Stimulated activated CD8-positive, alpha-beta memory T cell treated with anti-CD3 and anti-CD28 coated beads, Interleukin-12 subunit alpha, Interleukin-12 subunit beta, amount 100 ng/mL, for 1 hour (primary cell): ENCODE measurements at regions not wholly inside any gene's neighbourhood (a gene's known extent, or its start where the extent isn't known, plus 50 kb on each side); places are given as distances from the start of the nearest gene placed in this dataset.

Experiments
- DNase-seq: peaks from one replicate; pipeline ENCODE4 v3.0.0-alpha.2; 2020; ENCODE audit warnings: low read depth

DNA sequence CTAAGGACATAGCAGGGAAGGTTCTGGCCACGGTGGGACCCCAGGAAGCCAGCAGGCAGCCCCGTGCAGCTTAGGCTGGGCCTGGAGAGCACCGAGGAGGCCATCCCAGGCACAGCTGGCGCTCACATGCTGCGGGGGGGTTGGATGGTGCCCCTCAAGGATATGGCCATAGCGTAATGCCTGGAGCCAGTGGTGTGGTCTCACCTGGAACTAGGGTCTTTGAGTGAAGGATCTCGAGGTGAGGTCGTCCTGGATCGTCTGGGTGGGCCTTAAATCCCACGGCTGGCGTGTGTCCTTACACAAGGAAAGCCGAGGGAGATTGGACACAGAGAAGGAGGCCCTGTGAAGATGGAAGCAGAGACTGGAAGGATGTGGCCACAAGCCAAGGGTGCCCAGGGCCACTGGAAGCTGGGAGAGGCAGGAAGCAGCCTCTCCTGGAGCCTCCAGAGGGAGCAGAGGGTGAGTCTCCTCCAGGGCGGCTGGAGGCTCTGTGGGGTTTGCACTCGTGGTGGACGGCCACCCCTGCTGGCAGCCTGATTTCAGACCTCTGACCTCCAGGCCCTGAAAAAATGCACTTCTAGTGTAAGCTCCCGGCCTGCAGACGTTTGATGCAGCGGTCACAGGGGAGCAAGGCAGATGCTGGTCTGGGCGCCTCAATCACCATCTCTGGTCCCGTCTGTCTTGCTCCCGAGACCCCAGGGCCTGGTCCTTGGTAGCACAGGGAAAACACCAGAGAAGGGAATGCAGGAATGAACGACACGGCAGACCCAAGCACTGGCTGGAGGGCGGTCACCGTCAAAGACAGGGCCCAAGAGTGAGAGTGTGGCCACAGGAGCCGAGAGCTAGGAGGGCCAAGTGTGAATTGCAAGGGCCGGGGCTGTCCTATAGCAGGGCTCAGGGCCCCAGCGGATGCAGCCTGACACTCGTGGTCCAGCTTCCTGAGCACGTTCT lies 218.6 kb downstream of the KIF26A start:
- no peak for DNase-seq

DNA sequence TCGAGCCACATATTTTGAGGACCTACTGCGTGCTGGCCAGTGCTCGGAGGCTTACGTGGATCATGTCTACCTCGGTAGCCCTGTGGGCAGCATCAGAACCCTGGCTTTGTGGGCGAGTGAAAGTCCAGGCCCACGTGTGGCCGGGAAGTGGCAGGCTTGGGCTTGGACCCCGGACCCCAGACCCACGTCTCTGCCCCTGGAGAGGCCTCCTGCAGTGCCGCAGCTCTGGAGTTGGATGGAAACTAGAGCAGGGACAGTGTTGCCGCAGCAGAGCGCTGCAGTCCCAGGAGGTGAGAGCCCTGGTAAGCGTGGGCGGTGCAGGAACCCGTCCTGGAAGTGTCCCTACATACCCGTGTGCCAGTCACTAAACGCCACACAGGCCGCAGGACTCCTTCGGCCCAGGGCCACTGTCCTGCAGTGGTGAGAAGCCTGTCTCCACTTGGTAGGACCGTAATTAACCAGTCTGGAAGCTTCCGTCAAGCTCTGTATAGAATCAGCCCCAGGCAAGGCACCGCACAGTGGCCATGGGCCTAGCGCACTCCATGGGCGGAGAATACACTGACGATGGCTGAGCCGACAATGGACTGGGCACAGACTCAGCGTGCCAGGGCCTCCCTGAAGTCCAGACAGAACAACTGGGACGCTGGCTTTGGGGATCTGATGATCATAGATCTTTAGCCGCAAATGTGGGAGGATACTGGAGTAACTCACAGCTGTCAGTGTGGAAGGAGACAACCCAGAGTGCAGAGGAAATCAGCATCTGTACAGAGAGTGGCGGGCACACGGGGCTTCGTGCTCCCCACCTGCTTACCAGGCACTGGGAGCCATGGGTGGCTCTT lies 219.5 kb downstream of the KIF26A start:
- no peak for DNase-seq

DNA sequence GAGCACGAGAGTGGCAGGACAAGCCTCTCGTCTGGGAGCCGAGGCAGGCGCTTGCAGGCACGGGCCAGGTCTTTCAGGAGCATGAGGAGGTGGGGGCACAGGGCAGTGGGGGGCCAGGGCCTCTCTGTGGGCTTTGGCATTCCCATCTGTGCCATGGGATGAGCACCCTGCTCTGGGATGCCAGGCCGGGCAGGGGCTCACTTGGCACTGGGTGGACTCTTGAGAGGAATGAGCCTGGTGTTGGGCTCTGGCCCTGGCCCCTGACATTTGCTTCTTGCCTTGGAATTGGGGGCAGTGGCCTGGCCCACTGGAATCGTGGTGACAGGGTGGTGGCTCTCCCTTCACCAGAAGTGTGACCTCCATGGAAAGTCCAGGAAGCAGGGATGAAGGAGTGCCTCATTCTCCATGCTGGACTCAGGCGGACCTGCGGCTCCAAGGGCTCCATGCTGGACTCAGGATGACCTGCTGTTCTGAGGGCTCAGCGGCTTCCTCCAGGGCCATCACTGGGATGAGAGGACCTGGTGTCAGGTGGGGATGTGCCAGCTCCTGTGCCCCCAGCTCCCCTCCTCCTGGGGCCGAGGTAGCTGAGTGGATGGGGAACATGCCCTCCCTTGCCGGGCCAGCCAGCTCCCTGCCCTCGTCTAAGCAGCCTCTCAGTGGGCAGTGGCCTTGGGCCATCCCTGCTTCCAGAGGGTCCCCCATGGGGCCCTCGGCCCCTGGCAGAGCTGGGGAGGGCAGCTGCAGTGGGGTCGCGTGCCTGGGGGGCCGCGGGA lies 220.3 kb downstream of the KIF26A start:
- no peak for DNase-seq

DNA sequence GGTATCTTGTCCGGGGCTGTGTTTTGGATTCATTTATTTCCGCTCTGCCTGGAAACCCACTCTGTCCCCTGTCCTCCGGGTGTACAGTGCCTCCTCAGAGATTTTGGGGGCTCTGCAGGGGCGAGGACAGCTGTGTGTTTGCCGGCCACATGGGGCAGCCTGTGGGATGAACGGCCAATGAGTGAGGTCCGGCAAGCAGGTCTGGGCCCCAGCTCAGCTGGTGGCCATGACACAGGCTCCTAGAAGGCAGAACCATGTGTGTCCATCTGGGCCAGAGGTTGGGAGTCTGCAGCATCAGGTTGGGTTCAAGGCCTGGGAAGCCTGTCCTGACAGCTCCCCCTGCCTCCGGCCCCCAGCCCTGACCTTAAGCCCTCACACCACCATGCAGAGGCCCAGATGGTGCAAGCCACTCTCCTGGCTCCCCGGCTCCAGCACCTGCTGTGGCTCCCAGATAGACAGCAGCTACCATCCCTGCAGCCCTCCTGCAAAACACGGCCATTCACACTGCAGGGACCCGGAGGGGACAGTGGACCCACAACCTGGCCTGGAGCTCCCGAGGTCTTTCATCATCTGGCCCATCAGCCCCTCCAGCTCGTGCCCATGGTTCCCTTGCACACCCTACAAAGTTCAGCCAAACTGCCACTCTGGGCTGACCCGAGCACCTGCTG lies 220.1 kb upstream of the C14orf180 start:
- DNase-seq: no peak

DNA sequence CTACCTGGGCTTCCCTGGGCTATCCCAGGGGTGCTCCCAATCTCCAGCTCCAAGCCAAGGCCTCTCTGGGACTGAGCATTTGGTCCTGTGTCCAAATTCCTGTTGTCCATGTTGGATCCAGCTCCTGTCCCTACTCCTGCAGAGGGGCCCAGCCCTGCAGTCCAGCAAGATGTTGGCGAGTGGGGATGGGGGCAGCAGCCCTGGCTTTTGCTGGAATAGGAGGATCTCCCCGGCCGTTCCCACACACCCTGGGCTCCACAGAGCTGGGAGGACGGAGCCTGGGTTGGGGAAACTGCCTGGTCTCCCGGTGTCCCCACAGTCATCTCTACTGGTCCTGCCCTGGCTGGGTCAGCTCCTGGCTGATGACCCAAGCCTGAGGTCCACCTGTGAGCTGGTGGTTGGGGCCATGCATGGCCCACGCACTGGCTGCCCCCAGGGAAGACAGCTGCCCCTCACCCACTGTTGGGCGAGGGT lies 219.6 kb upstream of the C14orf180 start:
- DNase-seq: no peak

DNA sequence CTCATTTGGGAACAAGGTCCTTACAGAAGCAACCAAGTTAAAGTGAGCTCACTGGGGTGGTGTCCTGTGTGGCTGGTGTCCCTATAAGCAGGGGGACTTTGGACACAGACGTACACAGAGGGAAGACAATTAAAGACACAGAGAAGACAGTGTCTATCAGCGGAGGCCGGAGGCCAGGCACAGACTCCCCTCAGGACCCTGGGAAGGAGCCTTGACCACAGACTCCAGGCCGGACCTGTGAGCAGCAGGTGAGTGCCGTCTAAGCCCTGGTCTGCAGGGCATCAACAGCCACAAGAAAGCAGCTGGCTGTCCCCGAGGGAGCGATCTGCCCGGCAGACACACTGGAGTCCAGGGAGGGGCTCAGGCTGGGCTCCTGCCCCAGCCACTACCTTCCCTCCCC lies 219.1 kb upstream of the C14orf180 start:
- no peak for DNase-seq

DNA sequence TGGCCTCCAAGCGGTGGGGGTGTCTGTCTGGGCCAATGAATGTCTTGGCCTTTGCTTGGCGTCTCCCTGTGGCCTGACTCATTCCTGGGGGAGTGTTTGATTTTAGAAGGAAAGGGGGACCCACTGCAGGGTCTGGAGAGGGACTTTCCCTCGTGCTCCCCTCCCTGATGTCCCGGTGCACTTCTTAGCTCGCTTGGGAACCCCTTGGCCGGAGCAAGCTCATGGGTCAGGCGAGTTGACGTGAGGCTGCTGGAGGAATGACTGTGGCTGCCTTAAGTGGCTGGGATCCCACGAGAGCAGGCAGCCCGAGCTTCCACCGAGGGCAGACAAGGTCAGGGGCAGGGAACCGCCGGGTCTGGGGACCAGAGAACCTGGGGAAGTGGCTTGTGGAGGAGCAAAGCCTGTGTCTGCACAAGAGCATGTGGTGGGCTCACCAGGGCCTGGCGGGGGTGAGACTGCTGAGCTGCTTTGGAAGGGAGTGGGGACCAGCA lies 218.4 kb upstream of the C14orf180 start:
- no peak for DNase-seq

DNA sequence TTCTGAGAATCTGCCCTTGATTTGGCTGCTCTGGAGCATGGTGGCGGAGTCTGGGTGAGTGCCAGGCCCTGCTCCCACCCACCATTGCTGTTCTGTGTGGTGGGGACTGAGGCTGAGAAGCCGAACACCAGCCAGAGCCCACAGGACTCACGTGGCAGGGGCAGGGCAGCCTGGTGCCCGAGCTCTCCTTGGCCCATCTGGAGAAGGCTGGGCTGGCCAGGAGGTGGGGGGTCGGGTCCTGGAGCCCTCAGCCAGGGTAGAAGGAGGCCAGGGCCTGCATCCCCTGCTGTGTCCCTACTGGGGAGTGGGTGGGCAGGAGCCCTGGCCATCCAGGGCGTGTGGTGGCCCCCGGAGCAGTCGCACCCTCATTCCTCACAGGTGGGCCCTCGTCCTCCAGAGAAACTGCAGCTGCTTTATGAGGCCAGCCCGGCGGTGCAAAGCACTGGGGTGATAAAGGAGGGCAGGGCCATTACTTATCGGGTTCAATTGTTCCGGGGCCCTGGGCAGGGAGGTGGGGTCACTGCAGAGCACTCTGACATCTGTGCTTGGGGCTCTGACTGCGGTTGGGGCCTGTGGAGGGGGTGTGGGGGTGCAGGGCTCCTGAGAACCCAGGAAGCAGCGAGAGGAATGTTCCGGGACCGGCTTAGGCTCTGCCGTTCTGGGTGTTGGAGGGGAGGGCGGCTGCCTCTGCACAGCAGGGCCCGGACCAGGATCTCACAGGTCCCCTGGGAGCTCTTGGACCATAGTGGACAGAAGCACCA lies 217.5 kb upstream of the C14orf180 start:
- DNase-seq: no peak

DNA sequence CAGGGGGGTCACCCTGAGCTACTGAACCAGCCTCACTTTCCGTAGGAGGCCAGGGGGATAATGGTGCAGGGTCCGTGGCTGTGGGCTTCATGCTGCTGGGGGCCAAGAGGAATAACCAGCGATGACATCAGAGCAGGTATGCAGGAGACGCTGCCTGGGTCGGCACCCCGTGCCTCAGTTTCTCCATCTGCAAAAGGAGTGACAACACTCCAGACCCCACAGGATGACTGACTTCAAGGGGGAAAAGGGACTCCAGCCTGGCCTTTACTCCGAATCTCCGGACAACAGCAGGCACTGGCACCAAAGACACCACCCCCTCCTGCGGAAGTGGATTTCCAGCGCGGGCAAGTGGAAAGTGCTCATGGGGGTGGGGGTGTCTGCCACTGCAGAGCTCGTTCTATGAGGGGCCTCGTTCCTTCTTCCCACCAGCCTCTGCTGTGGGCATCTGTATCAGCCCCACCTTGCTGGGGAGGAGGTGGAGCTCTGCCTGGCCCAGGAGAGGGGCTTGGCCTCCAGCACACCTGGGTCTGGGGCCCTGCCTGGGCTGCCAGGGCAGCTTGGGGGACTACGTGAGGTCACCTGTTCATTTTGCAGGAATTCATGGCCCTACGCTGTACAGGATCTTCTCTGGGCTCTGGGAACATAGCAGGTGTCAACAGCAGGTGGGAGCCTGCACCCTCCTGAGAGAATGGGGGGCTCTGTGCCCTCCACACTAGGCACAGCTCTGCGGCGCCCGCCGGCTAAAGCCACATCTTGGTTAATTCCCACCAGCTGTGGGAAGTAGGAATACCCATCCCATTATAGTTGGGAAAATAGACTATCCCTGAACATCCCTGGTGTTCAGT lies 216.6 kb upstream of the C14orf180 start:
- no peak for DNase-seq

DNA sequence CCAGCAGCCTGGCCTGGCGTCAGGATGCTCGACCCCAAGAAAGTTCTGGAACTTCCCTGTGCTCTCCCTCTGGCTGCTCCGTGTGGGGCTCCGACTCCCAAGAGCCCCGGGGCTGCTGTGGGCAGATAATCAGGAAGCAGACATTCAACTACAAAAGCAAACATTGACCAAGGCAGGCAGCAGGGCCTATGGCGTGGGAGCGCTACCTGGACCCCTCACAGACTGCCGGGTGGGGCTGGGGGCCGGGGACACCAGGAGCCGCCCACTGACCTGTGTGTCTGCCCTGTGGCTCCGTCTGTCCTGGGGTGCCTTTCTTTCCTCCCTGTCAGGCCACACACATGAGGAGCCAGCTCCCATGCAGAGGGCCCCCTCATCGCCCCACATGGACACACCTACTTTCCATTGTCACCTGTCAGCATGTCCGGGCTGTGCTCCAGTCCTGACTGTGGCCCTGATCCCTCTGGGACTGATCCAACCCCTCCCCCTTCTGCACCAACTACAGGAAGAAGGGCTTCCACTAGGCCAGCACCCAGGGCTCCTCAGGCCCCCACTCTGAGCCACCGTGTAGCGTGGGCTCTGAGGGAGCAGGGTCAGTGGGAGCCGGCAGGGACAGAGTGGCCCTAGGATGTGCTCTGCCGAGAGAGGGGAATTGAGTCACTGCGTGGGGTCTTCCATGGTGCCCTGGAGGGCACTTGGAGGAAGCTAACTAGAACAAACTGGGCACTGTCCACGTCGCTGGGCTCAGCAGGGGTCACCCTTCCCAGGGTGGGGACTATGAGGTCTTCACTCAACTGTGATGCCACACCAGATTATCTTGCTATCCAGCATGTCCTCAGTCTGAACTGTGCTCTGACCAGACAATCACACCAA lies 215.4 kb upstream of the C14orf180 start:
- no peak for DNase-seq

DNA sequence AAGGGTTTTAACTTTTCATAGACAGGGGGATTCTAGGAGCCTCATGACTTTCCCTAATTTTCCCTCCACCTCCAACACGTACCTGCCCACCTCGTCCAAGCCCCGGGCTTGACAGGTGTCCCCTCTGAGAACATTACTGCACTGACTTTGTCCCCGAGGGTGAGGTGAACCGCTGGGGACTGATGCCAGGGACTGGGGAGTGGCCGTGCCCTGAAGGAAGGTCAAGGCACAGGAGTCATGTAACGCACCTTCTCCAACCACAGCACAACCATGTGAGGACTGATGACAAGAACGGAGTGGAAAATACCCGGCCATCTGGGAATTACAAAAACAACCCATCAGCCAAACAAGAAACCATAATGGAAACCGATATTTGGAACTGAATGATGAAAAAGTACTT lies 214.7 kb upstream of the C14orf180 start:
- no peak for DNase-seq

DNA sequence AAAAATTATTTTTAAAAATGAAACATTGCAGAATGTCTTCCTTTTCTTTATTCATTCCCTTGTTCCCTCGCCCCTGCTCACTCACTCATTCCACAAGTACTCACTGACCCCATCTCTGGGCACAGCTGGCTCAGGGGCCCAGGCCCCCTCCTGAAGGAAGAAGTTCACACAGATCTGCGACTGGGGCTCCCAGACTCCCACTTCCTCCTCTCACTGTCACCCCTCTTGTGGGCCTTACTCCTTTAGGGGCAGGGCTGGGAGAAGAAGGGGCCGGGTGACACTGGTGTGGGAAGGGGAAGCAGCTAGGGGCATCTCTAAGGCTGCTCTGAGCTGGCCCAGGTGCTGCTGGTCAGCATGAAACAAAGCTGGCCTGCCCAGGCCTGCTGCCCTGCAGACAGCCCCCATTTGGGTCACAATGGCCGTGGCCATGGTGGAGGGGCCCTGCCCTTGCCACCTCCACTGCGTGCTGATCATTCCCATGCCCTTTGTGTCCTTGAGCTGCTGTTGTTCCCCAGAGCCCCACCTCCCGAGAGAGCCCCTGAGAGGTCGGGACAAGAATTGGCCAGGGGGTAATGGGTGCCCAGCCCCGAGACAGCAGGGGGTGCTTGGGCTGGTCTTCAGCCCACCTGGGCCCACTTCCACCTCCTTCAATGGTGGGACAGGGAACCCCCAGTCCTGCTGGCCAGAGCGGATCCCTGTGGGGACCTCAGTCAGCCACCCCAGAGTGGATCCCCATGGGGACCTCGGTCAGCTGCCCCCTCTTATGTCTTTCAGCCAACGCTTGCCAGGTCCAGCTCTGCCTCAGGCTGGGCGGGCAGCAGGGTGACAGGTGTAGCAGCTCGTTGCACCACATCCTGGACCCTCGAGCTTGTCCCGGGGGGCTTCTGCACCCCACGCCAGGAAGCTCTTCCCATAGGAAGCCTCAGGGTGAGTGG lies 212.4 kb upstream of the C14orf180 start:
- DNase-seq: no peak

DNA sequence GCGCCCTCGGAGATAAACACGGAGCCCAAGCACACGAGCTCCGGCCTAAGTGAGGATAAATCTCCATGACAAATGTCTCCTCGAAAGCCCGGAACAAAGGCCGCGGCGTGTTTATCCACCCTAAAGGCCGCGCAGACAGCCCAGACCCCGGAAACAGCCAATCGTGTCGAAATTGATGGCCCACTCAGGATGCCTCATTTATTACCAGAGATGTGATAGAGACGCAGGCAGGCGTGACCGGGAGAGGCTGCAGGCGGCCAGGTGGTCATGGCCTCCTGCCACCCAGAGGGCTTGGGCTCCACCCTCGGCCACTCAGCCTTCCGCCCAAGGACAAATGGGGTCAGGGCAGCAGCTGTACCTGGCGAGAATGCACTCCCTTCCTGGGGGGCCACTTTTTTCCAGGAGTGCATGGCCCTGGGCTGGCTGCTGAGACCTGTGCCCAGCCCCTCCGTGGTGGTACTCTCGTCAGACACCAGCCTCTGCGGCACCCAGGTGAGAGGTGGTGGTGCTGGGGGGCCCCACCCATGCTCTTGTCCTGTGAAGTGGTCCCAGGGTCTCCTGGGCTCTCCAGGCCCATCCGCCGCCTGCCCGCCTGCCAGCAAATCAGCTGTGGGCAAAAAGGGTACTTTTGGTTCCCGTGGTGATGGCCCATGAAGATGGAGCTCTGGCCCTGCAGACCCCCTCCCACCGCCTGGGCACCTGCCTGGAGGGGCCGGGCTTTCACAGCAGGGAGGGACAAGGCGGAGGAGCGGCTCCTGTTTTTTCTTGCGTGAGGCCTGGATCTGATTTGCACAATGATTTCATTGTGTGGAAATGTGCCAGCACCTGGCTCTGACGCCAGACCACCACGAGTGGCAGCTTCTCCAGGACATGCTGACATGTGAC lies 211.5 kb upstream of the C14orf180 start:
- DNase-seq: no peak

DNA sequence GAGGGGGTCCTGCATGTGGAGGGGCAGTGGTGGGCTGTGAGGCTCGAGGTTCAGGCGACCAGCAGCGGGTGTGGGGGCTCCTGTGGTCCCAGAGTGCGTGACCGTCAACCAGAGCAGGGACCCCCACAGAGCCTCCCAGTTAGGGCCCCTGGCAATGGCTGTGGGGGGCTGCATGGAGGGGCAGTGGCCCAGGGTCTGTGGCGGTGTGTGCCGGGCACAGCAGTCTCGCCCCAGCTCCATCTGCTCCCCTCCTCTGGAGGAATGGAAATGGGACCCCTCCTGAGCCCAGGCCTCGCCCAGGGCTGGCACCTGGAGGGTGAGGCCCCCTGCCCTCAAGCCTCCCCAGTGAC lies 210.8 kb upstream of the C14orf180 start:
- no peak for DNase-seq

DNA sequence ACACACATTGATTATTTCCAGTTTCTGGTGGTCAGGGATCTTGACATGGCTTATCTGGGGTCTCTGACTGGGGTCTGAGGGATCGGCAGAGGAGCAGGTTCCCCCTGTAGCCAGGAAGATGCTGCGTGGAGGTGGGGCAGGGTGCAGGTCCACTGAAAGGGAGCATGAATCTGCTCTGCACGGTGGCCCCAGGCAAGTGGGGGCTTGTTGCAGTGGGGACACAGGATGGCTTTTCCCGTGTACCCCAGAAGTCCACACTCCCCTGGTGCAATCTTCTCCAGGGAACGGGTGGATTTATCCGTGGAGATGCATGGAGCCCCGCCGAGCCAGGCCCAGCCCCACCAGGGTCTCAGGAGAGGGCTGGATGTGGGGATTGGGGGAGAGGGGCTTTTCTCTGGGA lies 210.4 kb upstream of the C14orf180 start:
- DNase-seq: no peak

DNA sequence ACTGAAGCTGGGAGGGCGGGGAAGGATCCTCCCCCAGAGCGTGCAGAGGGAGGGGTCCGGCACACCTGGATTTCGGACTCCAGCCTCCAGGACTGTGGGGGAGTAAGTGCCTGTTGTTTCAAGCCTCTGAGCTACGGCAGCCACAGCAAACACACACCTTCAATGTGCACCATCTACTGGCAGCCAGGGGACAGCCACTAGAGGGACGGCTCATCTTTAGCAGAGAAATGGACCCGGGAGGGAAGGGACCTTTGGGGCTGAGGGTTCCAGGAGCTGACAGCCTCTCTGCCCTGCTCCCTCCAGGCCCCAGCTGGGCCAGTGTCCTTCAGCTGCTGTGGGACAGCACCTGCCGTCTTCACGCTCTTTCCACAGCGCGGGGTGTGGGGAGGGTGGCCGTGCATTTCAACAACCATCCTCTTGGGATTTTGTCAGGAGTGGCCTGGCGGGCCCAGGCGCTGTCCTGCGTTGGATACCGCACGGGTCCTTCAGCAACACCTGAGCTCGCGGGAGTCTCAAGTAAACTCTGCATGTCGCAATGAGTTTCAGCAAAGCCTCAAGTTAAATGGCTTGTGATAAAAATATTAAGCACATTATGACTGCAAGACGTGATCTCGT lies 209.2 kb upstream of the C14orf180 start:
- DNase-seq: no peak
